ENCODE measurements at regions not wholly inside any gene's neighbourhood (a gene's known extent, or its start where the extent isn't known, plus 50 kb on each side); places are given as distances from the start of the nearest gene placed in this dataset.

GRCh38 chr18:10168477-10168876 lies 254.7 kb downstream of the VAPA start:
- no peak for TF ChIP-seq CTCF (conservative IDR thresholded peaks at IDR 0.05; ENCODE audit: low read length)
- TF ChIP-seq EZH2phosphoT487 (IDR thresholded peaks at IDR 0.05; ENCODE audit: borderline replicate concordance), result no peak
